GM23248 (cell line): ENCODE measurements at regions not wholly inside any gene's neighbourhood (a gene's known extent, or its start where the extent isn't known, plus 50 kb on each side); places are given as distances from the start of the nearest gene placed in this dataset.

Experiments used
- DNase-seq: peaks from one replicate; pipeline ENCODE4 v3.0.0-alpha.2; 2015
- H2AFZ ChIP-seq: fragments of 200-600 bp; sonication (generic); 2 replicates; pipeline ENCODE4 v1.6.1; 2016; ENCODE audit warnings: antibody characterized with exemption
- H3F3A ChIP-seq: fragments of 200-600 bp; sonication (generic); 2 replicates; pipeline ENCODE4 v1.6.1; 2016; ENCODE audit warnings: mild to moderate bottlenecking, antibody characterized with exemption, mixed run types; ENCODE audit not compliant: insufficient read depth
- H3K27ac ChIP-seq: fragments of 200-600 bp; sonication (generic); 2 replicates; pipeline ENCODE4 v1.5.1; 2016; ENCODE audit warnings: mild to moderate bottlenecking
- H3K27me3 ChIP-seq: fragments of 200-600 bp; sonication (generic); replicated peaks from 2 replicates; pipeline ENCODE4 v1.6.1; 2016; ENCODE audit warnings: mild to moderate bottlenecking; ENCODE audit not compliant: insufficient read depth
- H3K36me3 ChIP-seq: fragments of 200-600 bp; sonication (generic); 2 replicates; pipeline ENCODE4 v1.6.1; 2016; ENCODE audit warnings: low read depth, mild to moderate bottlenecking
- H3K4me1 ChIP-seq: fragments of 200-600 bp; sonication (generic); 2 replicates; pipeline ENCODE4 v1.6.1; 2016; ENCODE audit warnings: mild to moderate bottlenecking; ENCODE audit not compliant: insufficient read depth
- H3K4me2 ChIP-seq: fragments of 200-600 bp; sonication (generic); one replicate; pipeline ENCODE4 v1.6.1; 2016; ENCODE audit warnings: mild to moderate bottlenecking; ENCODE audit not compliant: unreplicated experiment
- H3K4me3 ChIP-seq: fragments of 200-600 bp; sonication (generic); 2 replicates; pipeline ENCODE4 v1.5.1; 2016; ENCODE audit warnings: mild to moderate bottlenecking
- H3K79me2 ChIP-seq: fragments of 200-600 bp; sonication (generic); 2 replicates; pipeline ENCODE4 v1.6.1; 2016; ENCODE audit warnings: mild to moderate bottlenecking; ENCODE audit not compliant: insufficient read depth
- H3K9ac ChIP-seq: fragments of 200-600 bp; sonication (generic); 2 replicates; pipeline ENCODE4 v1.6.1; 2016; ENCODE audit warnings: mild to moderate bottlenecking
- H3K9me2 ChIP-seq: fragments of 200-600 bp; sonication (generic); 2 replicates; pipeline ENCODE4 v1.6.1; 2016; ENCODE audit warnings: mixed run types, mild to moderate bottlenecking, moderate library complexity; ENCODE audit not compliant: insufficient read depth
- H3K9me3 ChIP-seq: fragments of 200-600 bp; sonication (generic); one replicate; pipeline ENCODE4 v1.6.1; 2017; ENCODE audit warnings: low read depth
- H4K20me1 ChIP-seq: fragments of 200-600 bp; sonication (generic); 2 replicates; pipeline ENCODE4 v1.6.0; 2016; ENCODE audit not compliant: insufficient read depth
- EZH2 ChIP-seq: fragments of 200-600 bp; sonication (generic); IDR thresholded peaks from 2 replicates; pipeline ENCODE4 v1.6.1; 2018; ENCODE audit warnings: antibody characterized with exemption, mild to moderate bottlenecking; ENCODE audit not compliant: insufficient read depth, poor library complexity, severe bottlenecking
- EZH2phosphoT487 ChIP-seq: fragments of 200-600 bp; sonication (generic); IDR thresholded peaks from 2 replicates; pipeline ENCODE4 v1.6.1; 2018; ENCODE audit warnings: antibody characterized with exemption, moderate library complexity, mild to moderate bottlenecking, low read depth; ENCODE audit not compliant: insufficient read depth
- WGBS, 2 experiments: methylation state at CpG; one replicate each; pipeline ENCODE4 v1.1.6; 2015 to 2017; ENCODE audit warnings: low lambda C conversion rate in 2 of 2, low coverage in 1 of 2; ENCODE audit errors: missing lambda C conversion rate in 2 of 2; 5-methylcytosine and 5-hydroxymethylcytosine counted together
- in situ Hi-C: fragments of 300-500 bp; cut with MboI; formaldehyde crosslinking; loops from 2 replicates; pipeline ENCODE4 v1.15.0; 2020

DNA sequence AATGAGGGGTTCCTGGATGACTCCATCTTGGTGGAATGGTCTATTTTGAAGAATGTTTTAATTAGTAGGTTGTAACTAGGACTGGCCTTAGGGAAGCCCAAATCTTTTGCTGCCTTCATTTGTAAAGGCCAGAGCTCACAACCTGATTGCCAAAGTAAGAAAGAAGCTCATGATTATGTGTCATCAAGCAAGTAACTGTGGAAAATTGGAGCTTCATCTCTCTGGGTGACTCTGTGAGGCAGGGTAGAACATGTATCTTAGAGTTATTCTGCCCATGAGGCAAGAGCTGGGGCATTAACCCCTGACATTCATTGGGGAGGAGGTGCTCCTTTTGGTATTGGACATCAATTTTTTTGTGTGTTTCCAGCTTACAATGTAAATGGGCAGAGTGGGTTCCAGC, 273.9 kb upstream of the JAG1 start:
- in situ Hi-C loops = loop anchor here (25.0 kb wide), 1 partner anchor 590 kb away; no protein-coding TSS in a partner anchor
- Histone ChIP-seq H3K4me2 (no peak overlapping the region), H3K27me3 (peaks cover 12% of the 10 kb centered on the region), H3F3A (no peaks in the 10 kb centered on the region), H3K36me3 (no peaks in the 10 kb centered on the region), H3K4me1 (no peaks in the 10 kb centered on the region), H3K9ac (no peak overlapping the region), H3K9me2 (no peaks in the 10 kb centered on the region), H3K27ac (no peak overlapping the region), H3K9me3 (no peaks in the 10 kb centered on the region), H2AFZ (no peak overlapping the region), H3K79me2 (no peaks in the 10 kb centered on the region), H4K20me1 (no peaks in the 10 kb centered on the region), H3K4me3 (no peak overlapping the region)
- no peak for TF ChIP-seq EZH2
- TF ChIP-seq EZH2phosphoT487 = no peak
- no peak for DNase-seq

DNA sequence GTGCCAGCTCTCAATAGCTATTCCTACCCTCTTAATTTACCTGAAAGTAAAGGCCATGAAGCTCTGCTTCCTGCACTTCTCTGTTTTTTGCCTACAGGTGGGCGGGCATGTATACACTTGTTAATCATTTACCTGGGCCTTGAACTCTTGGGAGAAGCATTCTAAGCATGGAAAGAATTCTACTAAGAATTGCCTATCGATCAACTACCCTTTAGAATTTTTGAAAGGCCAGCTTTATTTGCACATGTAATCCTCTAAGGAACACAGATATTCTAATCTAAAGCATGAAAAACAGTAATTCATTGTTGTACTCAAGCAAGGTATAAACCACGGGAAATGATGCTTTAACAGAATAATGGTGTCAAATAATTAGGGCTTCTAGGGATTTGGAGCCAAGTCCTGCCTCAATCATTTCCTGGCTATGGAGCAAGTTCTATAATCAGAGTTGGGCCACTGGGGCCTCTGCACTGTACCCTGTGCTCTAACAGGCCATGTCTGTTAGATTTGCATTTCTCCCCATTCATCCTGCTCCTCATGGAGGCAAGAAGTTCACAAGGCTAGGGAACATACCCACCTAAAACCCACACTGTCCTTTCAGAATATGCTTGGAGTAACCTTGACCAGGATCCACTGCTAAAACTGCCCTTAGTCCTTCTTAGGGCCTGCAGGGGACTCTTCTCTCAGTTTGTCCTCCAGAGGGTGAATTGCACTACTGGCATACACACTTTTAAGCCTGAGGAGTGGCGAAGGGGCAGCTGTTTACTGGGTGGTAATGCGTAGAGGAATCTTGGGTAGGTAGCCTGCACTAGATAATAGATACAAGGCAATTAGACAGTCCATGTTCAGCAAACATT, 276.4 kb upstream of the JAG1 start:
- Histone ChIP-seq H3K4me2 (no peak overlapping the region), H3K27ac (no peak overlapping the region), H3K36me3 (no peaks in the 10 kb centered on the region), H3K4me1 (no peaks in the 10 kb centered on the region), H3F3A (no peaks in the 10 kb centered on the region), H3K9me3 (no peaks in the 10 kb centered on the region), H3K4me3 (no peak overlapping the region), H3K27me3 (peaks cover 12% of the 10 kb centered on the region), H3K9me2 (no peaks in the 10 kb centered on the region), H3K79me2 (no peaks in the 10 kb centered on the region), H3K9ac (no peak overlapping the region), H2AFZ (no peak overlapping the region), H4K20me1 (no peaks in the 10 kb centered on the region)
- TF ChIP-seq EZH2 = no peak
- no peak for TF ChIP-seq EZH2phosphoT487
- no peak for DNase-seq
- WGBS, 2 experiments = 64 to 68% methylated on average over 5 of the region's 5 CpGs
- in situ Hi-C loops = loop anchor here (25.0 kb wide), 1 partner anchor 587 kb away; no protein-coding TSS in a partner anchor

DNA sequence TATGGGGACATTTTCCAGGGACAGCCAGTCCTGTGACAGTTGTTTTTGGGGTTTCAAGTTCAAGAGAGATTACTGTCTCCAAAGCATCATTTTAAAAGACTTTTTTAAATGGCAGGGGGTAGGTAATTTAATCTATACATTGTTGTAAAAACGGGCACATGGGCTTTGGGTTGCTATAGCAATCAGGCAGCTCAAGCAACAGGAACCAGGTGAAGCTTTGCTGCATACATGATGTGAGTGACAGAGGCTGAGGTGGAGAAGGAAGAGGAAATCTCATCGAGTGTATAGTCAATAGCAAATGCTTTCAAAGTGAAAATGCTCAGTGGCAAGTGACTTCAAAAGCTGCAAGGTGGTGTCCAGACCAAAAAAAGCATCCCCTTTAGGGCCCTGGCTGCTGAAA, 277.4 kb upstream of the JAG1 start:
- Histone ChIP-seq H3K36me3 (no peaks in the 10 kb centered on the region), H3K79me2 (no peaks in the 10 kb centered on the region), H3K9ac (no peak overlapping the region), H3K9me2 (no peaks in the 10 kb centered on the region), H3K27ac (no peak overlapping the region), H4K20me1 (no peaks in the 10 kb centered on the region), H3K9me3 (no peaks in the 10 kb centered on the region), H3F3A (no peaks in the 10 kb centered on the region), H3K27me3 (peaks cover 12% of the 10 kb centered on the region), H3K4me3 (no peak overlapping the region), H3K4me2 (no peak overlapping the region), H3K4me1 (no peaks in the 10 kb centered on the region), H2AFZ (no peak overlapping the region)
- in situ Hi-C loops = no loop called here
- WGBS, 2 experiments = 16 to 20% methylated on average over 2 of the region's 2 CpGs
- TF ChIP-seq EZH2phosphoT487 = no peak
- no peak for DNase-seq

DNA sequence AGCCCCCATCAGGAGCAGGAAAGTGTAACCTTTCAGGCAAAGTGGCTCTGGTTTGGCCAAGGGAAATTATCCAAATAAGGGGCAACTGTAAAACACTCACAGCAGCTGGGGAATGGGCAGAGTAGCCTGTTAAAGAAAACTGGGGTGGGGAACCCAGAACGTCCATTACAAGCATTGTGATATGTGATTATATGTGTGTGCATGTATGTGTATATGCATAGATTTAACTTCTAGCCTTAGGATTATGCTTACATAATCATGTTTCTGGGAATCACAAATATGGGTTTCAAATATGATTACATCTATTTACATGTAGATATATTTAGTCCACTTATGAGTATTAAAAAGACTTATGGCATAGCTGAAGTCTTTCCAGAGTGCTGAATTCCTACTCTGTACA, 278.1 kb upstream of the JAG1 start:
- Histone ChIP-seq H4K20me1 (no peaks in the 10 kb centered on the region), H3K27me3 (peaks cover 12% of the 10 kb centered on the region), H3F3A (no peaks in the 10 kb centered on the region), H3K79me2 (no peaks in the 10 kb centered on the region), H3K4me1 (no peaks in the 10 kb centered on the region), H3K4me3 (no peak overlapping the region), H3K9me2 (no peaks in the 10 kb centered on the region), H3K9ac (no peak overlapping the region), H2AFZ (no peak overlapping the region), H3K27ac (no peak overlapping the region), H3K4me2 (no peak overlapping the region), H3K36me3 (no peaks in the 10 kb centered on the region), H3K9me3 (no peaks in the 10 kb centered on the region)
- in situ Hi-C loops = no loop called here
- no peak for DNase-seq
- TF ChIP-seq EZH2 = no peak
- TF ChIP-seq EZH2phosphoT487 = no peak
- 52 to 63% methylated on average over 1 of the region's 1 CpG for WGBS, 2 experiments
